DOHH2 (cell line): ENCODE measurements at regions not wholly inside any gene's neighbourhood (a gene's known extent, or its start where the extent isn't known, plus 50 kb on each side); places are given as distances from the start of the nearest gene placed in this dataset.

Experiments used
- H3F3A ChIP-seq: fragments of 200-600 bp; sonication (generic), shearing (Covaris generic); 2 replicates; pipeline ENCODE4 v1.6.0; 2016; ENCODE audit warnings: antibody characterized with exemption, mild to moderate bottlenecking; ENCODE audit not compliant: control insufficient read depth, insufficient read depth
- H3K27ac ChIP-seq: fragments of 200-600 bp; sonication (generic); 2 replicates; pipeline ENCODE4 v1.5.1; 2014; ENCODE audit warnings: low read depth, mild to moderate bottlenecking, low read length, moderate library complexity
- H3K27me3 ChIP-seq: fragments of 200-600 bp; sonication (generic); 2 replicates; pipeline ENCODE4 v1.6.1; 2014; ENCODE audit warnings: mild to moderate bottlenecking, low read length, mixed read lengths; ENCODE audit not compliant: control insufficient read depth
- H3K36me3 ChIP-seq: fragments of 200-600 bp; sonication (generic); 2 replicates; pipeline ENCODE4 v1.6.1; 2014; ENCODE audit warnings: mild to moderate bottlenecking, low read length, moderate library complexity, mixed read lengths; ENCODE audit not compliant: control insufficient read depth
- H3K4me1 ChIP-seq: fragments of 200-600 bp; sonication (generic); 2 replicates; pipeline ENCODE4 v1.6.1; 2014; ENCODE audit warnings: mild to moderate bottlenecking, low read length, mixed read lengths; ENCODE audit not compliant: control insufficient read depth
- H3K4me2 ChIP-seq: fragments of 200-600 bp; sonication (generic); 2 replicates; pipeline ENCODE4 v1.6.0; 2014; ENCODE audit warnings: mild to moderate bottlenecking, low read length, moderate library complexity
- H3K4me3 ChIP-seq: fragments of 200-600 bp; sonication (generic); 2 replicates; pipeline ENCODE4 v1.5.1; 2014; ENCODE audit warnings: mild to moderate bottlenecking, low read length, mixed read lengths
- H3K79me2 ChIP-seq: fragments of 200-600 bp; sonication (generic); 2 replicates; pipeline ENCODE4 v1.6.1; 2014; ENCODE audit warnings: mild to moderate bottlenecking, low read length, mixed read lengths; ENCODE audit not compliant: control insufficient read depth
- H3K9me2 ChIP-seq: fragments of 200-600 bp; sonication (generic); replicated peaks from 2 replicates; pipeline ENCODE4 v1.6.1; 2014; ENCODE audit warnings: mild to moderate bottlenecking, low read length, mixed read lengths; ENCODE audit not compliant: control insufficient read depth
- H3K9me3 ChIP-seq: fragments of 200-600 bp; sonication (generic); 2 replicates; pipeline ENCODE4 v1.6.1; 2014; ENCODE audit warnings: antibody characterized with exemption, low read length, mixed read lengths; ENCODE audit not compliant: control insufficient read depth, insufficient read depth
- H4K20me1 ChIP-seq: fragments of 200-600 bp; sonication (generic); 2 replicates; pipeline ENCODE4 v1.6.0; 2014; ENCODE audit warnings: low read depth, mild to moderate bottlenecking, antibody characterized with exemption, low read length, moderate library complexity; ENCODE audit not compliant: control insufficient read depth, insufficient read depth
- CTCF ChIP-seq: fragments of 200-600 bp; sonication (generic); IDR thresholded peaks from one replicate; pipeline ENCODE4 v1.5.1; 2014; ENCODE audit warnings: antibody characterized with exemption, mild to moderate bottlenecking, low read depth, low read length; ENCODE audit not compliant: poor library complexity, severe bottlenecking
- EZH2phosphoT487 ChIP-seq: fragments of 200-600 bp; sonication (generic); IDR thresholded peaks from 2 replicates; pipeline ENCODE4 v1.6.1; 2017; ENCODE audit warnings: borderline replicate concordance, mild to moderate bottlenecking, antibody characterized with exemption, low read length, moderate library complexity, mixed read lengths

DNA sequence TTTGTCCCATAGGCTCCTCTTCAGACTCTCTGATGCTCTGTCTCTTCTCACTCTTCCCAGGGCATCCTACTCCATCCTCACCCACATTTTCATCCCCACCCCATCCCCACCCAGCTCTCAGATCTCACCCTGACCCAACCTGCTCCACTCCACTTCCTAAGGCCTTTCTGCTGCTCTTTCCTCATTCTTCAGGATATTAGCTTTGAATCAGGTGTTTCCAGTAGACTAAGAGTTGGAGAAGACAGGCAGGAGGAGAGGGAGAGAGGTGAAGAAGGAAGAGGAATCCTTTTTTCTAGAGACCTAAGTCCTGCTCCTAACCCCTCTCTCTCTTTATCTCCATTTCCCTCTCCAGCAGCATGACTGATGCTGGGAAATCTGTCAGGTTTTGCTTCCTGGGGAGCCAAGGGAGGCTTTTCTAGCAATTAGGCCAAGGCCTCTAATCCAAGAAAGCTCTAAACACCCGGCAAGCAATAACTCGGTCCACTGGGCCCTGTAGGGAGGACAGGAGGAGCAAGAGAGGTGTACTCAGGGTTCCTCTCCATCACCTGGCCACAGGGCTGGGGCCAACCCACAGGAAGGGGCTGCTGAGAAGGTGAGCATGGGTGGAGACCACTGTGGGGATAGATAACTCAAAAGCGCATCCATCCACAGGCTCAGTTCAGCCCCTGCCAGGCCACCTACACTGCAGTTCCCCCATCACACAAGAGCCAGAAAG, 133.3 kb downstream of the TMEM132E start:
- H3K9me2 ChIP-seq, result no peaks in the 10 kb centered on the region
- H3K27ac ChIP-seq, result no peak overlapping the region
- no peaks in the 10 kb centered on the region for H4K20me1 ChIP-seq
- H3K4me1 ChIP-seq, result no peaks in the 10 kb centered on the region
- no peaks in the 10 kb centered on the region for H3F3A ChIP-seq
- no peak overlapping the region for H3K4me3 ChIP-seq
- TF ChIP-seq CTCF (no peak), EZH2phosphoT487 (no peak)
- H3K4me2 ChIP-seq, result no peak overlapping the region
- no peaks in the 10 kb centered on the region for H3K9me3 ChIP-seq
- H3K36me3 ChIP-seq, result no peaks in the 10 kb centered on the region
- no peaks in the 10 kb centered on the region for H3K27me3 ChIP-seq
- no peaks in the 10 kb centered on the region for H3K79me2 ChIP-seq

DNA sequence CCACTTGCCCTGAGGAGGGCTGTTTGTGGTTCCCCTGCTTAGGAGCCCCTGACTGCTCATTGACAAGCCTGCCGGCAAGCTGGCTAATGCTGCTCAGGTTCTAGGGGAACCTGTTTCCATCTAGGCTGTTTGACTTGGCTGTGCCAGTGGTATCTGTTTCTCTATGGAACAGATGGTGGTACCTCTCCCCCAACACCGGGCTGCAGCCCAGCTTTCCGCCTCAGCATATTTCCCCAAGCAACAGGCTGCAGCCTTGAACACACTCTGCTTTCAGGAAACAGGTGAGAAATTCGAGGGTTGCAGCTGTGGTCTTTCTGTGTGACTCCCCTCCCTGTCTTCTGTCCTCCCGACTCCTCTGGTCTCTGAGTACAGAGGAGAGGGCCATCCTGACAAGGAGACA, 132.3 kb downstream of the TMEM132E start:
- Histone ChIP-seq H3F3A (no peaks in the 10 kb centered on the region), H3K4me1 (no peaks in the 10 kb centered on the region), H4K20me1 (no peaks in the 10 kb centered on the region), H3K79me2 (no peaks in the 10 kb centered on the region), H3K4me3 (no peak overlapping the region), H3K4me2 (no peak overlapping the region), H3K9me3 (no peaks in the 10 kb centered on the region), H3K9me2 (no peaks in the 10 kb centered on the region), H3K27ac (no peak overlapping the region), H3K36me3 (no peaks in the 10 kb centered on the region), H3K27me3 (no peaks in the 10 kb centered on the region)
- TF ChIP-seq CTCF, result no peak
- TF ChIP-seq EZH2phosphoT487, result no peak

- H4K20me1 ChIP-seq, result no peaks in the 10 kb centered on the region
- no peaks in the 10 kb centered on the region for H3K9me2 ChIP-seq
- H3K79me2 ChIP-seq, result no peaks in the 10 kb centered on the region
- H3K27ac ChIP-seq, result no peak overlapping the region
- H3K36me3 ChIP-seq, result no peaks in the 10 kb centered on the region
- TF ChIP-seq CTCF, result no peak
- no peak for TF ChIP-seq EZH2phosphoT487
- no peaks in the 10 kb centered on the region for H3K4me1 ChIP-seq
- H3K4me3 ChIP-seq, result no peak overlapping the region
- no peaks in the 10 kb centered on the region for H3K9me3 ChIP-seq
- H3K27me3 ChIP-seq, result no peaks in the 10 kb centered on the region
- no peak overlapping the region for H3K4me2 ChIP-seq
- no peaks in the 10 kb centered on the region for H3F3A ChIP-seq
Measured at GRCh38 chr17:34710226-34710625, 130.8 kb downstream of the TMEM132E start.
